Esophagus muscularis mucosa (tissue), 4 donors: ENCODE measurements at regions not wholly inside any gene's neighbourhood (a gene's known extent, or its start where the extent isn't known, plus 50 kb on each side); places are given as distances from the start of the nearest gene placed in this dataset.
"Not testable (repeated sequence)": the region's sequence is repeated elsewhere in the genome, so short reads cannot be mapped to it uniquely, and the experiment has no call there.

Source experiments
- DNase-seq: peaks from one replicate; pipeline ENCODE4 v3.0.0-alpha.2; 2017; ENCODE audit errors: extremely low spot score
- H3K27ac ChIP-seq, 4 donors: fragments of 200-600 bp; sonication (generic); replicated peaks in 1 of 4; 1 replicate in 3 of 4; 2 replicates in 1 of 4; pipeline ENCODE4 v1.5.1; 2016 to 2019; ENCODE audit warnings: mild to moderate bottlenecking in 1 of 4
- H3K27me3 ChIP-seq, 4 donors: fragments of 200-600 bp; sonication (generic); one replicate each; pipeline versions ENCODE4 v1.5.1 to v1.6.0; 2016 to 2019
- H3K36me3 ChIP-seq, 4 donors: fragments of 200-600 bp; sonication (generic); one replicate each; pipeline ENCODE4 v1.5.1; 2016 to 2019
- H3K4me1 ChIP-seq, 4 donors: fragments of 200-600 bp; sonication (generic); one replicate each; pipeline ENCODE4 v1.5.1; 2016 to 2019
- H3K4me3 ChIP-seq, 4 donors: fragments of 200-600 bp; sonication (generic); 1 replicate in 2 of 4; 2 replicates in 2 of 4; pipeline ENCODE4 v1.5.1; 2016 to 2019; ENCODE audit warnings: mild to moderate bottlenecking in 4 of 4, moderate library complexity in 1 of 4
- H3K9me3 ChIP-seq, 4 donors: fragments of 200-600 bp; sonication (generic); 1 replicate in 3 of 4; 2 replicates in 1 of 4; pipeline ENCODE4 v1.5.1; 2016 to 2019
- EP300 ChIP-seq: sonication (generic); formaldehyde crosslinking; IDR thresholded peaks from one replicate; pipeline ENCODE4 v1.6.1; 2017; ENCODE audit warnings: antibody characterized with exemption
- POLR2A ChIP-seq: fragments of 450-650 bp; IDR thresholded peaks from one replicate; pipeline ENCODE4 v1.6.1; 2017; ENCODE audit warnings: antibody characterized with exemption, moderate library complexity, mild to moderate bottlenecking, low read depth
- POLR2AphosphoS5 ChIP-seq, 2 donors: sonication (generic); formaldehyde crosslinking; IDR thresholded peaks; one replicate each; pipeline ENCODE4 v1.6.1; 2017; ENCODE audit warnings: antibody characterized with exemption in 2 of 2
- WGBS: methylation state at CpG from one replicate; pipeline ENCODE4 v1.1.5; 2018; 5-methylcytosine and 5-hydroxymethylcytosine counted together
- intact Hi-C: fragments of 100-400 bp; cut with DNase I; formaldehyde crosslinking; loops from one replicate; pipeline ENCODE4 v1.15.1; 2023
- TF ChIP-seq, protein P1 (sequence below), 3 experiments: fragments of 200-600 bp in 2 of 3; fragments of 450-650 bp in 1 of 3; sonication (generic) in 2 of 3; IDR thresholded peaks; one replicate each; pipeline ENCODE4 v1.5.1; 2017 to 2019; ENCODE audit warnings: antibody characterized with exemption in 3 of 3, mild to moderate bottlenecking in 2 of 3, moderate library complexity in 1 of 3

DNA sequence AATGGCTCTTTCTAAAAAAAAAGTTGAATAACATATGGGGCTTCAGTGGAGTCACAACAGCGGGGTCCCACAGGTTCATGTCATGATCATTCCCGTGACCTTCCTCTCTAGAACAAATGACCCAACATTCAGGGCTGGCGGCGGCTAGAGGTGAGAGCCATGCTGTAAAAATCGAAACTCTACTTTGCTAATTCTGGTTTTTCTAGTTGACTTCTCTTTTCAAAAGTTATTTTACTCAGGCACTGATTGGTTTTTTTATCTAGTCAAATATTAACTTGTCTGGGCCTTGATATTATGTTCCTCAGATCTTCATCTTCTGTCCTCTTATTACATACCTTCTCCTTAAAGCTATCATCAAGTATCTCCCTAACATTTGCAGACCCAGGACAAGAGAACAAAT is 402.9 kb upstream of the SOX5 start:
- intact Hi-C loops: no loop called here
- TF ChIP-seq POLR2AphosphoS5 (IDR thresholded peaks at IDR 0.05): no peak
- Histone ChIP-seq H3K9me3 (no peaks in the 10 kb centered on the region), H3K36me3 (no peaks in the 10 kb centered on the region), H3K4me3 (no peak overlapping the region), H3K27ac (no peak overlapping the region), H3K4me1 (no peaks in the 10 kb centered on the region), H3K27me3 (no peaks in the 10 kb centered on the region)
- no peak for DNase-seq
- WGBS: 95% methylated on average over 5 of the region's 5 CpGs

GRCh38 chr12:24349051-24349799 is 399.8 kb upstream of the SOX5 start:
- intact Hi-C loops: no loop called here
- H3K27ac ChIP-seq: no peak overlapping the region
- TF ChIP-seq POLR2AphosphoS5 (IDR thresholded peaks at IDR 0.05) (no peak), EP300 (no peak), POLR2A (no peak)
- TF ChIP-seq, protein P1, sequence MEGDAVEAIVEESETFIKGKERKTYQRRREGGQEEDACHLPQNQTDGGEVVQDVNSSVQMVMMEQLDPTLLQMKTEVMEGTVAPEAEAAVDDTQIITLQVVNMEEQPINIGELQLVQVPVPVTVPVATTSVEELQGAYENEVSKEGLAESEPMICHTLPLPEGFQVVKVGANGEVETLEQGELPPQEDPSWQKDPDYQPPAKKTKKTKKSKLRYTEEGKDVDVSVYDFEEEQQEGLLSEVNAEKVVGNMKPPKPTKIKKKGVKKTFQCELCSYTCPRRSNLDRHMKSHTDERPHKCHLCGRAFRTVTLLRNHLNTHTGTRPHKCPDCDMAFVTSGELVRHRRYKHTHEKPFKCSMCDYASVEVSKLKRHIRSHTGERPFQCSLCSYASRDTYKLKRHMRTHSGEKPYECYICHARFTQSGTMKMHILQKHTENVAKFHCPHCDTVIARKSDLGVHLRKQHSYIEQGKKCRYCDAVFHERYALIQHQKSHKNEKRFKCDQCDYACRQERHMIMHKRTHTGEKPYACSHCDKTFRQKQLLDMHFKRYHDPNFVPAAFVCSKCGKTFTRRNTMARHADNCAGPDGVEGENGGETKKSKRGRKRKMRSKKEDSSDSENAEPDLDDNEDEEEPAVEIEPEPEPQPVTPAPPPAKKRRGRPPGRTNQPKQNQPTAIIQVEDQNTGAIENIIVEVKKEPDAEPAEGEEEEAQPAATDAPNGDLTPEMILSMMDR (IDR thresholded peaks at IDR 0.05): no peak
- H3K4me1 ChIP-seq: no peaks in the 10 kb centered on the region
- no peaks in the 10 kb centered on the region for H3K9me3 ChIP-seq
- no peak for DNase-seq
- no peaks in the 10 kb centered on the region for H3K27me3 ChIP-seq
- H3K36me3 ChIP-seq: no peaks in the 10 kb centered on the region
- H3K4me3 ChIP-seq: no peak overlapping the region
- 90% methylated on average over 4 of the region's 4 CpGs for WGBS

DNA sequence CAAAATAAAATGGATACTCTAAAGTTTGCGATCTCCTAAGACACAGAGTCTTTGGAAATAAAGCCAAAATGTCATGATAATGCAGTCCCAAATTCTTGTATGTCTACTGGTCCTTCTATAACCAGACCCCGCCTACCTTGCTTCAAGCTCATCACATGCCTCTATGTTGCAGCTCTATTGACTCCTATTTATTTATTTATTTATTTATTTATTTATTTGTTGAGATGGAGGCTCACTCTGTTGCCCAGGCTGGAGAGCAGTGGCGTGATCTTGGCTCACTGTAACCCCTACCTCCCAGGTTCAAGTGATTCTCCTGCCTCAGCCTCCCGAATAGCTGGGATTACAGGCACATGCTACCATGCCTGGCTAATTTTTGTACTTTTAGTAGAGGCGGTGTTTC is 398.7 kb upstream of the SOX5 start:
- H3K4me1 ChIP-seq, H3K4me3 ChIP-seq, H3K27me3 ChIP-seq, H3K9me3 ChIP-seq, H3K36me3 ChIP-seq, DNase-seq, intact Hi-C loops, H3K27ac ChIP-seq: not testable (repeated sequence)
- WGBS: 84% methylated on average over 5 of the region's 5 CpGs

DNA sequence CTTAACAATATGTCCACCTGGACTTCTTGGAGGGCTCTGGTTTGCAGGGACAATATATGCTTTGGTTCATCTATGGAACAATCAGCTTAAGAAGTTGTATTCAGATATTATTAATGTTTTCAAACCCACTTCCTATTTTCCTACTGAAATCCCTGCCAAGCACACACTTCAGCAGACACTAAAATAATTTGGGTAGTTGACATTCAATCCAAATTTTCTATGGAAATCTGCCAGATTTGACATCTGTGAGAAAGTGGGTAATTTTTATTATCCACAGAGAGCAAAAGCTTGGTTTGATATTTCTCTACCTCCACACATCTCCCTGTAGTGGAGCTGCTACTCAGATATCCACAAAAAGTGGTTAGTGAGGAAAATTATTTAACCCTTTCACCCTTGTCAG is 378.8 kb upstream of the SOX5 start:
- DNase-seq: no peak
- H3K36me3 ChIP-seq: no peaks in the 10 kb centered on the region
- no peaks in the 10 kb centered on the region for H3K27me3 ChIP-seq
- H3K27ac ChIP-seq: no peak overlapping the region
- no peaks in the 10 kb centered on the region for H3K9me3 ChIP-seq
- TF ChIP-seq POLR2A (no peak), EP300 (no peak)
- H3K4me1 ChIP-seq: no peaks in the 10 kb centered on the region
- H3K4me3 ChIP-seq: no peak overlapping the region
- intact Hi-C loops: no loop called here

GRCh38 chr12:24325331-24325730 is 375.9 kb upstream of the SOX5 start:
- intact Hi-C loops: no loop called here

DNA sequence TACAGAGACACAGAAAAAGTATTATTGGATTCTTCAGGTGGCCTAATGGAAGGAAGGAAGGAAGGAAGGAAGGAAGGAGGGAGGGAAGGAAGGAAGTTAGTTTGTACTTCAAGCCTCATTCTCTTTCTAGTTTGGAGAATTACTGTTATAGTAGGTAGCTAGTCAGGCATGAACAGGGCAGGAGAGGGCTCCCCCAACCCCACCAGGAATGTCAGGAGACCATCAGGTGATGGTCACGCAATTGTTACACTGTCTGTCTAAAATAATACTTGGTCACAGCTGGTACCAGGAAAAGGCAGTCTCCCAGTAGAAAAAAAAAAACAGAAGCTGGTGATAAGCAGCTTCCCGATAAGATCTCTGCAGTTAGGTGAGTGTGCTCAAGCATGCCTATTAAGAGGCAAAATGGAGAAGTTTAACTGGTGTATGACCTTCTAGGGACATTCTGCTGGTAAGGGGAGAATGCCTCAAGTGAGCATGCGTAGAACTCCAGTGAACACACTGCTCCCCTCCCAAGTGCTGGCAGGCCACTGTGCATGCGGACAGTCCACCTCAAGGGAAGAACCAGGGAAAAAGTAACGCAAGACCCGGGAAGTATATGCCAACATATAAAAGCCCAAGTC is 358.4 kb upstream of the SOX5 start:
- H3K4me1 ChIP-seq: no peaks in the 10 kb centered on the region
- H3K4me3 ChIP-seq: no peak overlapping the region
- no peaks in the 10 kb centered on the region for H3K36me3 ChIP-seq
- no peaks in the 10 kb centered on the region for H3K27me3 ChIP-seq
- intact Hi-C loops: no loop called here
- no peaks in the 10 kb centered on the region for H3K9me3 ChIP-seq
- WGBS: 85% methylated on average over 6 of the region's 6 CpGs
- H3K27ac ChIP-seq: no peak overlapping the region
- TF ChIP-seq EP300 (no peak), POLR2AphosphoS5 (IDR thresholded peaks at IDR 0.05) (no peak), POLR2A (no peak)
- TF ChIP-seq, protein P1 (IDR thresholded peaks at IDR 0.05): no peak
- DNase-seq: no peak

More at GRCh38 chr12:24325331-24325730, 375.9 kb upstream of the SOX5 start:
- DNase-seq: no peak
- Histone ChIP-seq H3K9me3 (no peaks in the 10 kb centered on the region), H3K27me3 (no peaks in the 10 kb centered on the region), H3K4me1 (no peaks in the 10 kb centered on the region), H3K4me3 (no peak overlapping the region), H3K27ac (no peak overlapping the region), H3K36me3 (no peaks in the 10 kb centered on the region)
- WGBS: 74% methylated on average over 3 of the region's 3 CpGs
- no peak for TF ChIP-seq POLR2A
- TF ChIP-seq, protein P1 (IDR thresholded peaks at IDR 0.05): no peak
- no peak for TF ChIP-seq EP300
- no peak for TF ChIP-seq POLR2AphosphoS5 (IDR thresholded peaks at IDR 0.05)
